ENCODE measurements at regions not wholly inside any gene's neighbourhood (a gene's known extent, or its start where the extent isn't known, plus 50 kb on each side); places are given as distances from the start of the nearest gene placed in this dataset.

GRCh38 chr18:51527826-51528225 is 330.3 kb upstream of the MEX3C start:
- no peaks in the 10 kb centered on the region for H3F3A ChIP-seq (ENCODE audit: low read depth)
- H3K4me1 ChIP-seq = no peaks in the 10 kb centered on the region
- no peak for DNase-seq (ENCODE audit: low spot score)
- H3K4me3 ChIP-seq = no peak overlapping the region
- H3K9me3 ChIP-seq (ENCODE audit: low read depth) = no peaks in the 10 kb centered on the region
- Mint-ChIP-seq H3K27ac (no peak overlapping the region), H3K27me3 (ENCODE audit: insufficient read depth, low read depth) (peaks cover 3% of the 10 kb centered on the region), H3K4me3 (no peak overlapping the region), H3K4me1 (peaks cover 9% of the 10 kb centered on the region), H3K9me3 (no peaks in the 10 kb centered on the region), H3K36me3 (no peaks in the 10 kb centered on the region)
- H2AFZ ChIP-seq (replicated peaks) = no peak overlapping the region
- no peak overlapping the region for H3K4me2 ChIP-seq
- no peak overlapping the region for H3K9ac ChIP-seq
- H3K27me3 ChIP-seq = no peaks in the 10 kb centered on the region
- no peak for TF ChIP-seq EZH2phosphoT487 (IDR thresholded peaks at IDR 0.05)
- no peak for TF ChIP-seq CTCF (IDR thresholded peaks at IDR 0.05)
- no peak for TF ChIP-seq EZH2 (IDR thresholded peaks at IDR 0.05)
- H4K20me1 ChIP-seq (ENCODE audit: low read depth) = no peaks in the 10 kb centered on the region
- H3K36me3 ChIP-seq = no peaks in the 10 kb centered on the region
- H3K27ac ChIP-seq = no peak overlapping the region
- H3K79me2 ChIP-seq (ENCODE audit: low read depth) = no peaks in the 10 kb centered on the region

- Mint-ChIP-seq H3K27ac (no peak overlapping the region), H3K27me3 (ENCODE audit: insufficient read depth, low read depth) (no peaks in the 10 kb centered on the region), H3K36me3 (no peaks in the 10 kb centered on the region), H3K4me3 (no peak overlapping the region), H3K4me1 (peaks cover 3% of the 10 kb centered on the region), H3K9me3 (peaks cover 2% of the 10 kb centered on the region)
- no peak for DNase-seq (ENCODE audit: low spot score)
- no peaks in the 10 kb centered on the region for H4K20me1 ChIP-seq (ENCODE audit: low read depth)
- H3K27ac ChIP-seq = no peak overlapping the region
- no peaks in the 10 kb centered on the region for H3K4me1 ChIP-seq
- H3K36me3 ChIP-seq = no peaks in the 10 kb centered on the region
- H3K4me3 ChIP-seq = no peak overlapping the region
- no peaks in the 10 kb centered on the region for H3K9me3 ChIP-seq (ENCODE audit: low read depth)
- H3K79me2 ChIP-seq (ENCODE audit: low read depth) = no peaks in the 10 kb centered on the region
- H2AFZ ChIP-seq (replicated peaks) = no peak overlapping the region
- H3K9ac ChIP-seq = no peak overlapping the region
- H3F3A ChIP-seq (ENCODE audit: low read depth) = no peaks in the 10 kb centered on the region
- H3K4me2 ChIP-seq = no peak overlapping the region
- no peaks in the 10 kb centered on the region for H3K27me3 ChIP-seq
- TF ChIP-seq EZH2 (IDR thresholded peaks at IDR 0.05) = no peak
- no peak for TF ChIP-seq CTCF (IDR thresholded peaks at IDR 0.05)
- no peak for TF ChIP-seq EZH2phosphoT487 (IDR thresholded peaks at IDR 0.05)
These were observed 334.0 kb upstream of the MEX3C start for GRCh38 chr18:51531501-51531900.

GRCh38 chr18:51537487-51537886 is 340.0 kb upstream of the MEX3C start:
- TF ChIP-seq EZH2phosphoT487 (IDR thresholded peaks at IDR 0.05) (no peak), CTCF (IDR thresholded peaks at IDR 0.05) (peak; percentile 61), EZH2 (IDR thresholded peaks at IDR 0.05) (no peak)

More at GRCh38 chr18:51537487-51537886, 340.0 kb upstream of the MEX3C start:
- H3K27me3 ChIP-seq = no peaks in the 10 kb centered on the region
- H3K79me2 ChIP-seq (ENCODE audit: low read depth) = no peaks in the 10 kb centered on the region
- H3K9me3 ChIP-seq (ENCODE audit: low read depth) = no peaks in the 10 kb centered on the region
- no peaks in the 10 kb centered on the region for H3K36me3 Mint-ChIP-seq
- no peaks in the 10 kb centered on the region for H3K4me1 ChIP-seq
- no peak overlapping the region for H3K27ac Mint-ChIP-seq
- H4K20me1 ChIP-seq (ENCODE audit: low read depth) = no peaks in the 10 kb centered on the region
- DNase-seq (ENCODE audit: low spot score) = peak; percentile 68
- no peak overlapping the region for H3K27ac ChIP-seq
- H2AFZ ChIP-seq (replicated peaks) = peak overlapping the region; percentile 51
- H3K9ac ChIP-seq = no peak overlapping the region
- no peak overlapping the region for H3K4me2 ChIP-seq
- H3K36me3 ChIP-seq = no peaks in the 10 kb centered on the region
- H3K4me1 Mint-ChIP-seq = no peaks in the 10 kb centered on the region
- H3K4me3 ChIP-seq = no peak overlapping the region
- H3K27me3 Mint-ChIP-seq (ENCODE audit: insufficient read depth, low read depth) = no peaks in the 10 kb centered on the region
- no peaks in the 10 kb centered on the region for H3F3A ChIP-seq (ENCODE audit: low read depth)
- H3K9me3 Mint-ChIP-seq = peaks cover 2% of the 10 kb centered on the region
- H3K4me3 Mint-ChIP-seq = no peak overlapping the region

Measured in neural progenitor cell (in vitro differentiated cells).